ENCODE measurements at regions not wholly inside any gene's neighbourhood (a gene's known extent, or its start where the extent isn't known, plus 50 kb on each side); places are given as distances from the start of the nearest gene placed in this dataset.
"Not testable (repeated sequence)": the region's sequence is repeated elsewhere in the genome, so short reads cannot be mapped to it uniquely, and the experiment has no call there.

- DNase-seq: no peak
These were observed 213.0 kb upstream of the IL12B start for GRCh38 chr5:159543326-159543725.

GRCh38 chr5:159545156-159545555 is 214.9 kb upstream of the IL12B start:
- DNase-seq: no peak

GRCh38 chr5:159547466-159548195 is 217.3 kb upstream of the IL12B start:
- no peak for DNase-seq

- DNase-seq: no peak
These were observed 218.2 kb upstream of the IL12B start for GRCh38 chr5:159548517-159548916.

GRCh38 chr5:159549046-159549445 is 218.8 kb upstream of the IL12B start:
- no peak for DNase-seq

GRCh38 chr5:159550951-159551350 is 220.7 kb upstream of the IL12B start:
- no peak for DNase-seq

GRCh38 chr5:159552751-159553150 is 222.5 kb upstream of the IL12B start:
- DNase-seq: no peak

- DNase-seq: no peak
These were observed 223.5 kb upstream of the IL12B start for GRCh38 chr5:159553792-159554191.

GRCh38 chr5:159555084-159555483 is 224.8 kb upstream of the IL12B start:
- no peak for DNase-seq

- DNase-seq: no peak
These were observed 229.1 kb upstream of the IL12B start for GRCh38 chr5:159559337-159559736.

- DNase-seq: no peak
These were observed 229.8 kb upstream of the IL12B start for GRCh38 chr5:159560088-159560487.

- no peak for DNase-seq
These were observed 233.7 kb upstream of the IL12B start for GRCh38 chr5:159564031-159564430.

- no peak for DNase-seq
These were observed 236.5 kb upstream of the IL12B start for GRCh38 chr5:159566832-159567231.

- DNase-seq: no peak
These were observed 237.2 kb upstream of the IL12B start for GRCh38 chr5:159567461-159567860.

GRCh38 chr5:159571501-159572244 is 241.4 kb upstream of the IL12B start:
- no peak for DNase-seq

GRCh38 chr5:159576902-159577301 is 246.6 kb upstream of the IL12B start:
- no peak for DNase-seq

- no peak for DNase-seq
These were observed 251.4 kb upstream of the IL12B start for GRCh38 chr5:159581502-159582249.

- no peak for DNase-seq
These were observed 252.7 kb upstream of the IL12B start for GRCh38 chr5:159582756-159583541.

GRCh38 chr5:159586921-159587320 is 256.6 kb upstream of the IL12B start:
- DNase-seq: no peak

GRCh38 chr5:159588941-159589340 is 258.7 kb upstream of the IL12B start:
- no peak for DNase-seq

GRCh38 chr5:159593518-159594073 is 263.3 kb upstream of the IL12B start:
- DNase-seq: no peak

GRCh38 chr5:159595561-159595960 is 265.3 kb upstream of the IL12B start:
- not testable (repeated sequence) for DNase-seq

- no peak for DNase-seq
These were observed 270.9 kb upstream of the IL12B start for GRCh38 chr5:159601216-159601615.

All from activated CD4-positive, alpha-beta T cell treated with anti-CD3 and anti-CD28 coated beads for 48 hours (primary cell).